ENCODE measurements at regions not wholly inside any gene's neighbourhood (a gene's known extent, or its start where the extent isn't known, plus 50 kb on each side); places are given as distances from the start of the nearest gene placed in this dataset.

GRCh38 chr12:125989696-125990095, 924.5 kb downstream of the AACS start:
- TF ChIP-seq CTCF (IDR thresholded peaks at IDR 0.05), result no peak
- TF ChIP-seq EZH2phosphoT487 (IDR thresholded peaks at IDR 0.05), result no peak
- TF ChIP-seq EZH2 (IDR thresholded peaks at IDR 0.05), result no peak
